ENCODE measurements at regions not wholly inside any gene's neighbourhood (a gene's known extent, or its start where the extent isn't known, plus 50 kb on each side); places are given as distances from the start of the nearest gene placed in this dataset.

- H3K4me3 ChIP-seq (ENCODE audit: low read depth, low read length, poor library complexity, severe bottlenecking), result no peak overlapping the region
- CTCF ChIA-PET, result no interaction called here
- H3K4me1 ChIP-seq (ENCODE audit: insufficient read depth, low read length, poor library complexity, severe bottlenecking), result no peaks in the 10 kb centered on the region
- intact Hi-C loops (cut with micrococcal nuclease; ENCODE audit: unreplicated experiment), result no loop called here
- TF ChIP-seq, protein P1, sequence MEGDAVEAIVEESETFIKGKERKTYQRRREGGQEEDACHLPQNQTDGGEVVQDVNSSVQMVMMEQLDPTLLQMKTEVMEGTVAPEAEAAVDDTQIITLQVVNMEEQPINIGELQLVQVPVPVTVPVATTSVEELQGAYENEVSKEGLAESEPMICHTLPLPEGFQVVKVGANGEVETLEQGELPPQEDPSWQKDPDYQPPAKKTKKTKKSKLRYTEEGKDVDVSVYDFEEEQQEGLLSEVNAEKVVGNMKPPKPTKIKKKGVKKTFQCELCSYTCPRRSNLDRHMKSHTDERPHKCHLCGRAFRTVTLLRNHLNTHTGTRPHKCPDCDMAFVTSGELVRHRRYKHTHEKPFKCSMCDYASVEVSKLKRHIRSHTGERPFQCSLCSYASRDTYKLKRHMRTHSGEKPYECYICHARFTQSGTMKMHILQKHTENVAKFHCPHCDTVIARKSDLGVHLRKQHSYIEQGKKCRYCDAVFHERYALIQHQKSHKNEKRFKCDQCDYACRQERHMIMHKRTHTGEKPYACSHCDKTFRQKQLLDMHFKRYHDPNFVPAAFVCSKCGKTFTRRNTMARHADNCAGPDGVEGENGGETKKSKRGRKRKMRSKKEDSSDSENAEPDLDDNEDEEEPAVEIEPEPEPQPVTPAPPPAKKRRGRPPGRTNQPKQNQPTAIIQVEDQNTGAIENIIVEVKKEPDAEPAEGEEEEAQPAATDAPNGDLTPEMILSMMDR (conservative IDR thresholded peaks at IDR 0.05; ENCODE audit: low read depth, low read length), result no peak
- no peak for TF ChIP-seq EZH2 (IDR thresholded peaks at IDR 0.05; ENCODE audit: borderline replicate concordance, low read depth, low read length, poor library complexity, severe bottlenecking)
- no peaks in the 10 kb centered on the region for H3K36me3 ChIP-seq (ENCODE audit: insufficient read depth, low read length, poor library complexity, severe bottlenecking)
- BruUV-seq (replicated peaks), result no TSS peak
- H3K27ac ChIP-seq (ENCODE audit: low read depth, low read length, poor library complexity, severe bottlenecking), result no peak overlapping the region
- H3K9me3 ChIP-seq (ENCODE audit: low read depth, low read length, poor library complexity, severe bottlenecking), result no peaks in the 10 kb centered on the region
- H3K27me3 ChIP-seq (replicated peaks; ENCODE audit: insufficient read depth, low read depth, low read length, poor library complexity), result no peaks in the 10 kb centered on the region
- POLR2A ChIA-PET (ENCODE audit: low non-redundant PET), result no interaction called here
- DNase-seq (ENCODE audit: low spot score), result no peak
These were observed 946.3 kb upstream of the PCDH9 start for GRCh38 chr13:68176475-68176874.

GRCh38 chr13:68174893-68175292 is 944.8 kb upstream of the PCDH9 start:
- no peak for TF ChIP-seq EZH2 (IDR thresholded peaks at IDR 0.05; ENCODE audit: borderline replicate concordance, low read depth, low read length, poor library complexity, severe bottlenecking)
- TF ChIP-seq, protein P1 (conservative IDR thresholded peaks at IDR 0.05; ENCODE audit: low read depth, low read length), result no peak
- no TSS peak for BruUV-seq (replicated peaks)
- no peaks in the 10 kb centered on the region for H3K9me3 ChIP-seq (ENCODE audit: low read depth, low read length, poor library complexity, severe bottlenecking)
- POLR2A ChIA-PET (ENCODE audit: low non-redundant PET), result no interaction called here
- CTCF ChIA-PET, result no interaction called here
- intact Hi-C loops (cut with micrococcal nuclease; ENCODE audit: unreplicated experiment), result no loop called here
- DNase-seq (ENCODE audit: low spot score), result no peak
- no peak overlapping the region for H3K27ac ChIP-seq (ENCODE audit: low read depth, low read length, poor library complexity, severe bottlenecking)
- no peak overlapping the region for H3K4me3 ChIP-seq (ENCODE audit: low read depth, low read length, poor library complexity, severe bottlenecking)
- H3K4me1 ChIP-seq (ENCODE audit: insufficient read depth, low read length, poor library complexity, severe bottlenecking), result no peaks in the 10 kb centered on the region
- H3K36me3 ChIP-seq (ENCODE audit: insufficient read depth, low read length, poor library complexity, severe bottlenecking), result no peaks in the 10 kb centered on the region
- H3K27me3 ChIP-seq (replicated peaks; ENCODE audit: insufficient read depth, low read depth, low read length, poor library complexity), result no peaks in the 10 kb centered on the region

- Histone ChIP-seq H3K36me3 (ENCODE audit: insufficient read depth, low read length, poor library complexity, severe bottlenecking) (no peaks in the 10 kb centered on the region), H3K4me3 (ENCODE audit: low read depth, low read length, poor library complexity, severe bottlenecking) (no peak overlapping the region), H3K9me3 (ENCODE audit: low read depth, low read length, poor library complexity, severe bottlenecking) (no peaks in the 10 kb centered on the region), H3K27me3 (replicated peaks; ENCODE audit: insufficient read depth, low read depth, low read length, poor library complexity) (no peaks in the 10 kb centered on the region), H3K4me1 (ENCODE audit: insufficient read depth, low read length, poor library complexity, severe bottlenecking) (no peaks in the 10 kb centered on the region), H3K27ac (ENCODE audit: low read depth, low read length, poor library complexity, severe bottlenecking) (no peak overlapping the region)
- BruUV-seq (replicated peaks), result no TSS peak
- intact Hi-C loops (cut with micrococcal nuclease; ENCODE audit: unreplicated experiment), result no loop called here
- POLR2A ChIA-PET (ENCODE audit: low non-redundant PET), result no interaction called here
- DNase-seq (ENCODE audit: low spot score), result no peak
- TF ChIP-seq, protein P1 (conservative IDR thresholded peaks at IDR 0.05; ENCODE audit: low read depth, low read length), result no peak
- TF ChIP-seq EZH2 (IDR thresholded peaks at IDR 0.05; ENCODE audit: borderline replicate concordance, low read depth, low read length, poor library complexity, severe bottlenecking), result no peak
- CTCF ChIA-PET, result no interaction called here
These were observed 943.0 kb upstream of the PCDH9 start for GRCh38 chr13:68173111-68173510.

Data from A673 (cell line).